ENCODE measurements at regions not wholly inside any gene's neighbourhood (a gene's known extent, or its start where the extent isn't known, plus 50 kb on each side); places are given as distances from the start of the nearest gene placed in this dataset.

GRCh38 chr10:8594711-8595110 is 540.2 kb downstream of the GATA3 start:
- DNase-seq (ENCODE audit: low read depth in 2 of 2): no peak

GRCh38 chr10:8595140-8595539 is 540.7 kb downstream of the GATA3 start:
- DNase-seq (ENCODE audit: low read depth in 2 of 2): no peak

DNA sequence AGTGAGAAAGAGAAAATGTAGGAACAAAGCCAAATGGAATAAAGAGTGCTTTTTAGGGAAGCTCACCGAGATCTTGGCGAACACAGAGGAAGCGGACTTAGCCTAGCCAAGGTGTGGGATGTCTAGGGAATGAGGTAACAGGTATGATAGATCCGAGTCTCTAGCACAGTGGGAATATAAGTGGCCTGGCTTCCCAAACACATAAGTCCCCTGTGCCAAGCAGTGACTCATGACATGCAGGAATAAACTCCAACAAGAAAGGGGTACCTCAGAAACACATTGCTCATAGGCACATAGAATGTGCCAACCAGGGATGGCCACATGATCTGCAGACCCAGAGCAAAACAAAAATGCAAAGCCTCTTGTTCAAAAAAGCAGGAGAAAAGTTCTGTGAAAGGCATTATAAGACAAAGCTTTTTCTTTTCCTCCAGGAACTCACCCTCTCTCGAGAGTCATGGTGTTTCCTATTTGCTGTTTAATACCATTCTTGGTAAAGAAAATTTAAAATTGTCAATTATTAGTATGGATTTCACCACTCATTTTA is 542.5 kb downstream of the GATA3 start:
- no peak for DNase-seq (ENCODE audit: low read depth in 2 of 2)

- no peak for DNase-seq (ENCODE audit: low read depth in 2 of 2)
These were observed 545.7 kb downstream of the GATA3 start for GRCh38 chr10:8600192-8600591.

- no peak for DNase-seq (ENCODE audit: low read depth in 2 of 2)
These were observed 548.3 kb downstream of the GATA3 start for GRCh38 chr10:8602821-8603220.

GRCh38 chr10:8614054-8614565 is 559.6 kb downstream of the GATA3 start:
- DNase-seq (ENCODE audit: low read depth in 2 of 2): no peak

DNA sequence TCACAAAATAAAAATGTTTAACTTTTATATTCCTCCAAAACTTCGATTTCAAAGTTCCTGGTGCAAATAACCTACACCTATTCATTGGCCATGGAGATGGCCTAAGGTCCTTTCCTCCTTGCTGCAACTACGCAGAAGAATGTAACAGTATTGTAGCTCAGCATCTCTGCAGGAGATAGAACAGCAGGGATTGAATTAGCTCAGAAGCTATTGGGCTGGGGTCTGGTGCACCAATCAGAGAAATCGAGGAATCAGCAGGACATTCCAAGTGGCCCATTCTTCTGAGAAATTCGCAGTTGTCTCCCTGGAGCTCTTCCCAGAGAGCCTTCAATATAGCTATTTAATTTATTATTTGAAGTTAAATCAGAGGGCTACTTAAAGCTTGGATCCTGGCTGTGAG is 560.6 kb downstream of the GATA3 start:
- DNase-seq (ENCODE audit: low read depth in 2 of 2): no peak

GRCh38 chr10:8616166-8616565 is 561.7 kb downstream of the GATA3 start:
- DNase-seq (ENCODE audit: low read depth in 2 of 2): no peak

- no peak for DNase-seq (ENCODE audit: low read depth in 2 of 2)
These were observed 563.3 kb downstream of the GATA3 start for GRCh38 chr10:8617792-8618191.

GRCh38 chr10:8618834-8619233 is 564.3 kb downstream of the GATA3 start:
- DNase-seq (ENCODE audit: low read depth in 2 of 2): no peak

- no peak for DNase-seq (ENCODE audit: low read depth in 2 of 2)
These were observed 573.9 kb downstream of the GATA3 start for GRCh38 chr10:8628351-8628750.

GRCh38 chr10:8633909-8634308 is 579.4 kb downstream of the GATA3 start:
- no peak for DNase-seq (ENCODE audit: low read depth in 2 of 2)

- DNase-seq (ENCODE audit: low read depth in 2 of 2): no peak
These were observed 581.9 kb downstream of the GATA3 start for GRCh38 chr10:8636371-8636770.

- DNase-seq (ENCODE audit: low read depth in 2 of 2): no peak
These were observed 583.2 kb downstream of the GATA3 start for GRCh38 chr10:8637640-8638039.

- DNase-seq (ENCODE audit: low read depth in 2 of 2): no peak
These were observed 583.7 kb downstream of the GATA3 start for GRCh38 chr10:8638088-8638672.

GRCh38 chr10:8639486-8640185 is 585.1 kb downstream of the GATA3 start:
- no peak for DNase-seq (ENCODE audit: low read depth in 2 of 2)

GRCh38 chr10:8640301-8640700 is 585.8 kb downstream of the GATA3 start:
- DNase-seq (ENCODE audit: low read depth in 2 of 2): no peak

- no peak for DNase-seq (ENCODE audit: low read depth in 2 of 2)
These were observed 586.4 kb downstream of the GATA3 start for GRCh38 chr10:8640878-8641277.

DNA sequence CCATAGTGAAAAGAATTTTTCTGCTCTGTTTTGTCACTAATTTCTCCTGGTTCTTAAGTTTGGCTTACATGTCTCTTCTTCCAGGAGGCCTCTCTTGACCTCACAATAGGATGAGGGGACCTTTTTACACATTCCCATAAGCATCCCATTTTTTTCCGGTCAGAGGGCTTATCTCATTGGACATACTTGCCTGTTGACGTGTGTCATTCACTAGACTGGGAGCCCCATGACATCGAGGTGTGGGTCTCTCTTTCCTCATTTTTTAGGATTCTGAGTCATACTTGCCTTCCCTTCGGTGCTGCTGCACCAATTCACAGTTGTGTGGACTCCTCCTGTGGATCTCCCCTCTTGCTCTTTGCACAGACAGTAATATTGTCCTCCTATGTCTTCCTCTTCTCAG is 601.8 kb downstream of the GATA3 start:
- DNase-seq (ENCODE audit: low read depth in 2 of 2): no peak

DNA sequence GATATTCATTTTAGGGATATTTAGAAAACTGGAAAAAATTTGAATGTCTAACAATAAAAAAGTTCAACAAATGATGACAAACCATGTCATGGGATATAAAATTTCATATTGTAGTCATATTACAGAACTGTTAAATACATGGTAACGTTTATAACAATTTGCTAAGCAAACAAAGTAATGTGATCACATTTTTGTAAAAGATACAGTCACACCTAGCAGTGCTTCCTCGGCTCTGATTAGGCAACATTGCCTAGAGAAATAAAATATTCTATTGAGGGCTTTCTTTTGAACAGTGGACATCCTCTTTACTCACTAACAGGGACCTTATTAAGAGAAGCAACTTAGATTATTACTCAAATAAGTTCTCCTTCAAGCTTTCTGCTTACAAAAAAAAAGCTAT is 605.5 kb downstream of the GATA3 start:
- no peak for DNase-seq (ENCODE audit: low read depth in 2 of 2)

- no peak for DNase-seq (ENCODE audit: low read depth in 2 of 2)
These were observed 607.4 kb downstream of the GATA3 start for GRCh38 chr10:8661886-8662285.

- no peak for DNase-seq (ENCODE audit: low read depth in 2 of 2)
These were observed 608.6 kb downstream of the GATA3 start for GRCh38 chr10:8663131-8663530.

DNA sequence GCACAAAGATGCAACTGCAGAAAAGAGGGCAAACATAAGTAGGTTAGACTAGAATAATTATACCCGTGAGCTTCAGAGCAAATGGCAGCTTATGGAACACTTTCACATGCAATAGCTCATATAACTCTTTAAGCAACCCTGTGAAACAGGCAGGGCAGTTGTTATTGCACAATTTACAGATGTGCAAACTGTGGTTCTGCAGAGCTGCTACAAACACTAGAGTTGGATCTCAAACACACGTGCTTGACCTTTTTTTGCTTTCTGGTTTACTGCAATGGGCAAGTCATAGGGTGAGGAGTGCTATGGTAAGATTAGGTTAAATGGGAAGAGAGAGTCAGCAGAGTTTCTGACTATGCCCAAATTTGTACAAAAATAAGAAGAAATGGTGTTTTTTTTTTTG is 610.8 kb downstream of the GATA3 start:
- DNase-seq (ENCODE audit: low read depth in 2 of 2): no peak
